ENCODE measurements at regions not wholly inside any gene's neighbourhood (a gene's known extent, or its start where the extent isn't known, plus 50 kb on each side); places are given as distances from the start of the nearest gene placed in this dataset.

DNA sequence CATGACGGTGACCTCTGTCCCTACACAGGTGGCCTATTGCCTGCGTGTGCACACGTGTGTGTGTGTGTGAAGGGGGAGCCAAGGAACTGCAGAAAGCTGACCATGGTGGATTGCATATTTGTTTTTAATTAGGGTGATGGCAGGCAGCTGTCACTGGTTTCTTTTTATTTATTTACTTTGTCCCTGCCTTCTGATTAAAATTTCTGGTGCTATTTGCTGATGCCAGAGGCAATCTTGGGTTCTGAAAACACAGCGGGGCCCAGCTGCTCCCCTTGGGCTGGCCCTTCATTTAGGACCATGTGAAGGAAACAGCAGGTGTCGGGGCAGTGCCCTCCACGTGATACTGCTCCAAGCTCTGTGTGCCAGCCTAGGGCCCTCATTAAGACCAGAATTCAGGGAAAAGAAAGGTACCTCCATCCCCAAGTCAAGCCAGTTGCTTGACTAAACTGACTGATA, 71.3 kb upstream of the PODXL start:
- TF ChIP-seq, protein P1, sequence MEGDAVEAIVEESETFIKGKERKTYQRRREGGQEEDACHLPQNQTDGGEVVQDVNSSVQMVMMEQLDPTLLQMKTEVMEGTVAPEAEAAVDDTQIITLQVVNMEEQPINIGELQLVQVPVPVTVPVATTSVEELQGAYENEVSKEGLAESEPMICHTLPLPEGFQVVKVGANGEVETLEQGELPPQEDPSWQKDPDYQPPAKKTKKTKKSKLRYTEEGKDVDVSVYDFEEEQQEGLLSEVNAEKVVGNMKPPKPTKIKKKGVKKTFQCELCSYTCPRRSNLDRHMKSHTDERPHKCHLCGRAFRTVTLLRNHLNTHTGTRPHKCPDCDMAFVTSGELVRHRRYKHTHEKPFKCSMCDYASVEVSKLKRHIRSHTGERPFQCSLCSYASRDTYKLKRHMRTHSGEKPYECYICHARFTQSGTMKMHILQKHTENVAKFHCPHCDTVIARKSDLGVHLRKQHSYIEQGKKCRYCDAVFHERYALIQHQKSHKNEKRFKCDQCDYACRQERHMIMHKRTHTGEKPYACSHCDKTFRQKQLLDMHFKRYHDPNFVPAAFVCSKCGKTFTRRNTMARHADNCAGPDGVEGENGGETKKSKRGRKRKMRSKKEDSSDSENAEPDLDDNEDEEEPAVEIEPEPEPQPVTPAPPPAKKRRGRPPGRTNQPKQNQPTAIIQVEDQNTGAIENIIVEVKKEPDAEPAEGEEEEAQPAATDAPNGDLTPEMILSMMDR (conservative IDR thresholded peaks at IDR 0.05): no peak
- no peak for TF ChIP-seq EZH2 (IDR thresholded peaks at IDR 0.05; ENCODE audit: low read depth)
